ENCODE measurements at regions not wholly inside any gene's neighbourhood (a gene's known extent, or its start where the extent isn't known, plus 50 kb on each side); places are given as distances from the start of the nearest gene placed in this dataset.

GRCh38 chr15:67892559-67893377, 52.9 kb upstream of the RNU6-1 start:
- TF ChIP-seq POLR2AphosphoS5 (IDR thresholded peaks at IDR 0.05) = peak in 2 of 3 donors; percentile 21 to 44
- no peak for TF ChIP-seq POLR2A (IDR thresholded peaks at IDR 0.05)
- H3K27ac ChIP-seq = peak overlapping the region; percentile 8 to 66 (median 46)

DNA sequence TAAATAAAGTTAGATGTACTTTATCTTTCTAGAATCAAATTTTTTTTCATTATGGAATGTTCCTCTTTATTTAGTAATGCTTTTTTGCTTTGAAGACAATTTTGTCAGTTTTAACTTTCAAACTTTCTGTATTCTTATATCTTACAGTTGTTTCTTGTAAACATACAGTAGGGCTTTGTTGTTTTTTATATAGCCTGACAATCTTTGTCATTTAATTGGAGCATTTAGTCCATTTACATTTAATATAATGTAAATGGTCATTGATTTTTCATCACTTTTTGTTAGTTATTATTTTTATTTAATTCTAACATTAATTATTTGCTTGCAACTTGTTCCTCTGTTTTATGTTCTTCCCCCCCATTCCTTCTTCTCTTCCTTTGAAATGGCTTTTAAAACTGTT, 55.4 kb upstream of the RNU6-1 start:
- Histone ChIP-seq H3K27ac (no peak overlapping the region), H3K36me3 (no peaks in the 10 kb centered on the region), H3K4me3 (no peak overlapping the region), H3K9me3 (peaks cover 0 to 8% of the 10 kb centered on the region in 2 donors), H3K4me1 (peaks cover 0 to 32% (median 8%) of the 10 kb centered on the region in 4 donors), H3K27me3 (no peaks in the 10 kb centered on the region)
- intact Hi-C loops (cut with DNase I; ENCODE audit: low total_unique reads) = no loop called here
- no peak for TF ChIP-seq EP300 (IDR thresholded peaks at IDR 0.05; ENCODE audit: low read depth)
- no peak for TF ChIP-seq POLR2AphosphoS5 (IDR thresholded peaks at IDR 0.05)
- no peak for TF ChIP-seq POLR2A (IDR thresholded peaks at IDR 0.05)
- TF ChIP-seq CTCF (IDR thresholded peaks at IDR 0.05) = no peak
- no peak for DNase-seq
- in situ Hi-C loops (cut with MboI; ENCODE audit: low pct_ligation_motif_present in 1 of 4, low pct_unique_long_range_greater_than_20kb in 1 of 4, low sequenced_read_pairs in 3 of 4) = no loop called here

More at GRCh38 chr15:67892559-67893377, 52.9 kb upstream of the RNU6-1 start:
- DNase-seq = no peak
- Histone ChIP-seq H3K4me3 (no peak overlapping the region), H3K27me3 (no peaks in the 10 kb centered on the region), H3K36me3 (no peaks in the 10 kb centered on the region), H3K9me3 (peaks cover 0 to 8% of the 10 kb centered on the region in 2 donors), H3K4me1 (peaks cover 0 to 21% (median 5%) of the 10 kb centered on the region in 4 donors)
- intact Hi-C loops (cut with DNase I; ENCODE audit: low total_unique reads) (no loop called here), in situ Hi-C loops (cut with MboI; ENCODE audit: low pct_ligation_motif_present in 1 of 4, low pct_unique_long_range_greater_than_20kb in 1 of 4, low sequenced_read_pairs in 3 of 4) (no loop called here)
- WGBS, 2 donors (ENCODE audit: low coverage in 1 of 2) = 61 to 65% methylated on average over 2 of the region's 2 CpGs

GRCh38 chr15:67897646-67898339, 57.9 kb upstream of the RNU6-1 start:
- in situ Hi-C loops (cut with MboI; ENCODE audit: low pct_ligation_motif_present in 1 of 4, low pct_unique_long_range_greater_than_20kb in 1 of 4, low sequenced_read_pairs in 3 of 4) = no loop called here
- no peaks in the 10 kb centered on the region for H3K27me3 ChIP-seq
- TF ChIP-seq EP300 (IDR thresholded peaks at IDR 0.05; ENCODE audit: low read depth) = no peak
- no peak for TF ChIP-seq CTCF (IDR thresholded peaks at IDR 0.05)
- TF ChIP-seq POLR2A (IDR thresholded peaks at IDR 0.05) = no peak
- no peak for TF ChIP-seq POLR2AphosphoS5 (IDR thresholded peaks at IDR 0.05)
- no peak overlapping the region for H3K4me3 ChIP-seq
- peaks cover 0 to 34% (median 4%) of the 10 kb centered on the region in 4 donors for H3K4me1 ChIP-seq
- no peaks in the 10 kb centered on the region for H3K36me3 ChIP-seq
- intact Hi-C loops (cut with DNase I; ENCODE audit: low total_unique reads) = no loop called here
- no peak for DNase-seq
- H3K27ac ChIP-seq = no peak overlapping the region
- 72 to 83% methylated on average over 3 of the region's 3 CpGs for WGBS, 2 donors (ENCODE audit: low coverage in 1 of 2)
- H3K9me3 ChIP-seq = peaks cover 0 to 8% of the 10 kb centered on the region in 2 donors

GRCh38 chr15:67899596-67900283, 59.9 kb upstream of the RNU6-1 start:
- Histone ChIP-seq H3K4me3 (no peak overlapping the region), H3K9me3 (peaks cover 0 to 8% of the 10 kb centered on the region in 2 donors), H3K27me3 (no peaks in the 10 kb centered on the region), H3K27ac (peak overlapping the region in 2 of 4 donors; percentile 18 to 64), H3K36me3 (no peaks in the 10 kb centered on the region), H3K4me1 (peaks cover 0 to 30% (median 3%) of the 10 kb centered on the region in 4 donors)
- no peak for TF ChIP-seq POLR2AphosphoS5 (IDR thresholded peaks at IDR 0.05)
- no peak for TF ChIP-seq EP300 (IDR thresholded peaks at IDR 0.05; ENCODE audit: low read depth)
- no peak for TF ChIP-seq CTCF (IDR thresholded peaks at IDR 0.05)
- no peak for TF ChIP-seq POLR2A (IDR thresholded peaks at IDR 0.05)
- 69% methylated on average over 8 to 9 of the region's 9 CpGs for WGBS, 2 donors (ENCODE audit: low coverage in 1 of 2)
- in situ Hi-C loops (cut with MboI; ENCODE audit: low pct_ligation_motif_present in 1 of 4, low pct_unique_long_range_greater_than_20kb in 1 of 4, low sequenced_read_pairs in 3 of 4) = no loop called here
- intact Hi-C loops (cut with DNase I; ENCODE audit: low total_unique reads) = no loop called here
- no peak for DNase-seq
